Osteoblast (primary cell): ENCODE measurements at regions not wholly inside any gene's neighbourhood (a gene's known extent, or its start where the extent isn't known, plus 50 kb on each side); places are given as distances from the start of the nearest gene placed in this dataset.

Experiments
- DNase-seq: peaks from one replicate; pipeline ENCODE4 v3.0.0; 2011; ENCODE audit warnings: low spot score, mixed read lengths; ENCODE audit not compliant: insufficient read length; ENCODE audit errors: missing footprints
- H2AFZ ChIP-seq: 2 replicates; pipeline ENCODE4 v1.6.0; 2011; ENCODE audit warnings: mild to moderate bottlenecking, low read length
- H3K27ac ChIP-seq: 2 replicates; pipeline ENCODE4 v1.5.1; 2011; ENCODE audit warnings: mild to moderate bottlenecking, low read depth, low read length, moderate library complexity
- H3K27me3 ChIP-seq: 2 replicates; pipeline ENCODE4 v1.6.0; 2012; ENCODE audit warnings: mild to moderate bottlenecking, control low read depth, inconsistent platforms, low read length, moderate library complexity; ENCODE audit not compliant: insufficient read depth
- H3K36me3 ChIP-seq: 2 replicates; pipeline ENCODE4 v1.5.1; 2011; ENCODE audit warnings: mild to moderate bottlenecking, low read length, control low read depth, moderate library complexity; ENCODE audit not compliant: insufficient read depth
- H3K4me1 ChIP-seq: 2 replicates; pipeline ENCODE4 v1.5.1; 2011; ENCODE audit warnings: mild to moderate bottlenecking, low read length, control low read depth, moderate library complexity; ENCODE audit not compliant: insufficient read depth
- H3K4me2 ChIP-seq: 2 replicates; pipeline ENCODE4 v1.6.0; 2011; ENCODE audit warnings: mild to moderate bottlenecking, low read length; ENCODE audit not compliant: insufficient read depth
- H3K4me3 ChIP-seq: fragments of 200-600 bp; sonication (generic); 3 replicates; pipeline ENCODE4 v1.5.1; 2012; ENCODE audit warnings: mild to moderate bottlenecking, low read length, inconsistent platforms; ENCODE audit not compliant: insufficient read depth
- H3K79me2 ChIP-seq: 2 replicates; pipeline ENCODE4 v1.6.0; 2012; ENCODE audit warnings: mild to moderate bottlenecking, low read length, control low read depth, inconsistent platforms; ENCODE audit not compliant: insufficient read depth
- H3K9me3 ChIP-seq: 2 replicates; pipeline ENCODE4 v1.5.1; 2011; ENCODE audit warnings: low read depth, low read length, control low read depth
- H4K20me1 ChIP-seq: 2 replicates; pipeline ENCODE4 v1.6.0; 2012; ENCODE audit warnings: mild to moderate bottlenecking, low read length, control low read depth; ENCODE audit not compliant: insufficient read depth
- CTCF ChIP-seq: IDR thresholded peaks from 2 replicates; pipeline ENCODE4 v1.5.1; 2011; ENCODE audit warnings: mild to moderate bottlenecking, low read depth, low read length, moderate library complexity; ENCODE audit errors: extremely low read depth

- TF ChIP-seq CTCF = no peak
- no peaks in the 10 kb centered on the region for H3K27me3 ChIP-seq
- no peak overlapping the region for H3K4me2 ChIP-seq
- H4K20me1 ChIP-seq = no peaks in the 10 kb centered on the region
- H3K4me3 ChIP-seq = no peak overlapping the region
- H2AFZ ChIP-seq = no peak overlapping the region
- no peaks in the 10 kb centered on the region for H3K36me3 ChIP-seq
- no peaks in the 10 kb centered on the region for H3K79me2 ChIP-seq
- H3K4me1 ChIP-seq = peaks cover 17% of the 10 kb centered on the region
- H3K9me3 ChIP-seq = no peaks in the 10 kb centered on the region
- no peak for DNase-seq
- no peak overlapping the region for H3K27ac ChIP-seq
Observed at GRCh38 chr9:107870927-107871680, 381.5 kb upstream of the KLF4 start.

- H3K79me2 ChIP-seq = no peaks in the 10 kb centered on the region
- no peaks in the 10 kb centered on the region for H3K36me3 ChIP-seq
- no peaks in the 10 kb centered on the region for H3K9me3 ChIP-seq
- H2AFZ ChIP-seq = no peak overlapping the region
- no peaks in the 10 kb centered on the region for H3K27me3 ChIP-seq
- no peaks in the 10 kb centered on the region for H4K20me1 ChIP-seq
- no peak overlapping the region for H3K4me2 ChIP-seq
- H3K4me1 ChIP-seq = peaks cover 9% of the 10 kb centered on the region
- DNase-seq = no peak
- no peak overlapping the region for H3K27ac ChIP-seq
- H3K4me3 ChIP-seq = no peak overlapping the region
- TF ChIP-seq CTCF = no peak
Observed at GRCh38 chr9:107870221-107870620, 380.7 kb upstream of the KLF4 start.

GRCh38 chr9:107869111-107869510 is 379.5 kb upstream of the KLF4 start:
- H3K79me2 ChIP-seq = no peaks in the 10 kb centered on the region
- H4K20me1 ChIP-seq = no peaks in the 10 kb centered on the region
- H3K27me3 ChIP-seq = no peaks in the 10 kb centered on the region
- no peaks in the 10 kb centered on the region for H3K9me3 ChIP-seq
- H3K36me3 ChIP-seq = no peaks in the 10 kb centered on the region
- no peak overlapping the region for H2AFZ ChIP-seq
- DNase-seq = no peak
- H3K4me1 ChIP-seq = no peaks in the 10 kb centered on the region
- no peak overlapping the region for H3K4me2 ChIP-seq
- H3K27ac ChIP-seq = no peak overlapping the region
- H3K4me3 ChIP-seq = no peak overlapping the region
- TF ChIP-seq CTCF = no peak

- no peak for DNase-seq
- Histone ChIP-seq H3K4me3 (no peak overlapping the region), H3K4me2 (no peak overlapping the region), H3K27me3 (no peaks in the 10 kb centered on the region), H3K79me2 (no peaks in the 10 kb centered on the region), H2AFZ (no peak overlapping the region), H4K20me1 (no peaks in the 10 kb centered on the region), H3K4me1 (no peaks in the 10 kb centered on the region), H3K9me3 (no peaks in the 10 kb centered on the region), H3K36me3 (no peaks in the 10 kb centered on the region), H3K27ac (no peak overlapping the region)
- no peak for TF ChIP-seq CTCF
Observed at GRCh38 chr9:107868186-107868585, 378.6 kb upstream of the KLF4 start.
